ENCODE measurements at regions not wholly inside any gene's neighbourhood (a gene's known extent, or its start where the extent isn't known, plus 50 kb on each side); places are given as distances from the start of the nearest gene placed in this dataset.

GRCh38 chr5:57037355-57037754 lies 85.4 kb upstream of the MIER3 start:
- H3K23ac ChIP-seq (ENCODE audit: insufficient read length, low read depth, low read length) = no peak overlapping the region
- H3K4me3 Mint-ChIP-seq = no peak overlapping the region
- H2BK12ac ChIP-seq (ENCODE audit: insufficient read length, low read depth, low read length) = no peak overlapping the region
- H4K5ac ChIP-seq (ENCODE audit: insufficient read length, low read depth, low read length) = no peak overlapping the region
- no peaks in the 10 kb centered on the region for H3K79me1 ChIP-seq (ENCODE audit: insufficient read depth, low read depth, low read length, poor library complexity, severe bottlenecking)
- no peaks in the 10 kb centered on the region for H3K23me2 ChIP-seq (ENCODE audit: insufficient read length, low read depth, low read length, poor library complexity, severe bottlenecking)
- H2AFZ ChIP-seq (ENCODE audit: low read length) = no peak overlapping the region
- no peaks in the 10 kb centered on the region for H3K9me3 Mint-ChIP-seq
- H3K27ac Mint-ChIP-seq = no peak overlapping the region; a peak in 1 of 7 replicates
- no peak overlapping the region for H3K4me2 ChIP-seq (ENCODE audit: insufficient read depth, insufficient read length, low read length)
- H3K14ac ChIP-seq (ENCODE audit: insufficient read depth, low read length) = 0 out of 2 replicates have a peak overlapping the region, but pooled peaks have one; percentile 16
- no peaks in the 10 kb centered on the region for H3K36me3 Mint-ChIP-seq (ENCODE audit: insufficient read depth in 1 of 3, low read depth in 3 of 3)
- peak overlapping the region; percentile 83 for H3K18ac ChIP-seq (ENCODE audit: insufficient read length, low read depth, low read length)
- no peaks in the 10 kb centered on the region for H3K9me3 ChIP-seq (ENCODE audit: control insufficient read depth, low read depth, low read length)
- no peak overlapping the region for H4K8ac ChIP-seq (replicated peaks; ENCODE audit: insufficient read length, low read depth, low read length)
- H4K91ac ChIP-seq (ENCODE audit: insufficient read length, low read depth, low read length) = no peak overlapping the region
- no peaks in the 10 kb centered on the region for H3K4me1 ChIP-seq (ENCODE audit: insufficient read depth, low read length)
- H3K4ac ChIP-seq (ENCODE audit: low read depth, low read length) = no peak overlapping the region; the same call in 1 of the 2 replicates
- no peak overlapping the region for H3K56ac ChIP-seq (ENCODE audit: insufficient read length, low read depth, low read length)
- DNase-seq = peak; percentile 69
- H3T11ph ChIP-seq (ENCODE audit: low read length) = no peak overlapping the region
- no peaks in the 10 kb centered on the region for H3K79me2 ChIP-seq (ENCODE audit: insufficient read depth, low read length)
- no peaks in the 10 kb centered on the region for H3K27me3 ChIP-seq (ENCODE audit: insufficient read depth, low read length)
- no peaks in the 10 kb centered on the region for H3K27me3 Mint-ChIP-seq (ENCODE audit: low read depth)
- no peak overlapping the region for H2BK5ac ChIP-seq (ENCODE audit: insufficient read length, low read length)
- peaks cover 4% of the 10 kb centered on the region in 2 experiments; a peak in 3 of 4 replicates for H3K4me1 Mint-ChIP-seq
- no peak overlapping the region for H3K9ac ChIP-seq (ENCODE audit: extremely low read depth, insufficient read length, low read length)
- TF ChIP-seq CTCF (conservative IDR thresholded peaks at IDR 0.05) = peak; percentile 49
- H2BK15ac ChIP-seq (ENCODE audit: low read depth, low read length) = no peak overlapping the region
- H3K27ac ChIP-seq (ENCODE audit: insufficient read length, low read depth, low read length) = no peak overlapping the region
- WGBS (ENCODE audit: extremely low coverage, insufficient read length, low lambda C conversion rate) = no CpG with 5 or more reads among the region's 6 CpGs
- H2BK120ac ChIP-seq (ENCODE audit: low read depth, low read length, poor library complexity, severe bottlenecking) = no peak overlapping the region
- H2AK5ac ChIP-seq (ENCODE audit: insufficient read length, low read length) = no peak overlapping the region
- H4K20me1 ChIP-seq (ENCODE audit: control insufficient read depth, insufficient read depth, insufficient read length) = no peaks in the 10 kb centered on the region
- H2BK20ac ChIP-seq (ENCODE audit: low read depth, low read length, poor library complexity, severe bottlenecking) = no peak overlapping the region

Measured in H9 (cell line).